SK-N-SH (cell line): ENCODE measurements at regions not wholly inside any gene's neighbourhood (a gene's known extent, or its start where the extent isn't known, plus 50 kb on each side); places are given as distances from the start of the nearest gene placed in this dataset.

ENCODE experiments used
- CTCF ChIA-PET: fragments of 300-600, 350-600 bp; formaldehyde crosslinking; extraction: SDS; loops from one replicate; lab custom pipeline; 2021; lab: Yijun Ruan, JAX
- POLR2A ChIA-PET: fragments of 350-600 bp; sonication (Branson Sonifier 250); formaldehyde crosslinking; extraction: SDS; loops from one replicate; lab custom pipeline; 2020; ENCODE audit warnings: antibody characterized with exemption, inconsistent platforms; lab: Yijun Ruan, JAX
- DNase-seq: peaks from one replicate; pipeline ENCODE4 v3.0.0; 2012
- H2AFZ ChIP-seq: fragments of 200-600 bp; sonication (generic); 2 replicates; pipeline ENCODE4 v1.8.1; 2016; ENCODE audit warnings: antibody characterized with exemption, mild to moderate bottlenecking, low read depth
- H3F3A ChIP-seq: fragments of 200-600 bp; sonication (generic); replicated peaks from 2 replicates; pipeline ENCODE3; 2016; ENCODE audit warnings: antibody characterized with exemption, mild to moderate bottlenecking; ENCODE audit not compliant: insufficient read depth
- H3K27ac ChIP-seq, 2 experiments: fragments of 200-500 bp in 1 of 2; fragments of 200-600 bp in 1 of 2; sonication (Bioruptor generic) in 1 of 2; sonication (generic), shearing (Covaris generic) in 1 of 2; 2 replicates each; pipeline versions ENCODE4 v1.5.1 to v1.6.1; 2014 to 2016; ENCODE audit warnings: low read depth in 2 of 2, inconsistent platforms in 1 of 2, low read length in 1 of 2, mild to moderate bottlenecking in 1 of 2, mixed read lengths in 1 of 2
- H3K27me3 ChIP-seq: fragments of 200-600 bp; sonication (generic), shearing (Covaris generic); 2 replicates; pipeline ENCODE4 v1.6.1; 2016; ENCODE audit warnings: mixed run types; ENCODE audit not compliant: insufficient read depth
- H3K36me3 ChIP-seq, 2 experiments: fragments of 200-500 bp in 1 of 2; fragments of 200-600 bp in 1 of 2; sonication (Bioruptor generic) in 1 of 2; sonication (generic) in 1 of 2; replicated peaks in 1 of 2; 2 replicates each; pipeline versions ENCODE3 to v1.5.1; 2014 to 2016; ENCODE audit warnings: low read length in 1 of 2, mild to moderate bottlenecking in 1 of 2; ENCODE audit not compliant: insufficient read depth in 2 of 2, control insufficient read depth in 1 of 2
- H3K4me1 ChIP-seq, 2 experiments: fragments of 200-500 bp in 1 of 2; fragments of 200-600 bp in 1 of 2; sonication (Bioruptor generic) in 1 of 2; sonication (generic), shearing (Covaris generic) in 1 of 2; 2 replicates each; pipeline versions ENCODE4 v1.5.1 to v1.6.1; 2014 to 2016; ENCODE audit warnings: low read depth in 1 of 2, low read length in 1 of 2, mixed run types in 1 of 2; ENCODE audit not compliant: insufficient read depth in 2 of 2, control insufficient read depth in 1 of 2
- H3K4me2 ChIP-seq: fragments of 200-600 bp; sonication (generic), shearing (Covaris generic); 2 replicates; pipeline ENCODE4 v1.6.1; 2017; ENCODE audit warnings: mixed run types
- H3K4me3 ChIP-seq, 2 experiments: fragments of 200-500 bp in 1 of 2; fragments of 200-600 bp in 1 of 2; sonication (Bioruptor generic) in 1 of 2; sonication (generic), shearing (Covaris generic) in 1 of 2; 2 replicates each; pipeline versions ENCODE4 v1.5.1 to v1.8.1; 2014 to 2016; ENCODE audit warnings: low read depth in 2 of 2, inconsistent platforms in 1 of 2, low read length in 1 of 2, mild to moderate bottlenecking in 1 of 2, mixed read lengths in 1 of 2, moderate library complexity in 1 of 2
- H3K79me2 ChIP-seq: fragments of 200-600 bp; sonication (generic); 2 replicates; pipeline ENCODE4 v1.8.1; 2017; ENCODE audit warnings: mild to moderate bottlenecking; ENCODE audit not compliant: insufficient read depth
- H3K9ac ChIP-seq: fragments of 200-600 bp; sonication (generic); 2 replicates; pipeline ENCODE4 v1.6.1; 2017; ENCODE audit warnings: mixed run types
- H3K9me2 ChIP-seq: fragments of 200-600 bp; sonication (generic); 2 replicates; pipeline ENCODE4 v1.6.1; 2017; ENCODE audit warnings: mixed run types
- H3K9me3 ChIP-seq: fragments of 200-600 bp; sonication (generic); 2 replicates; pipeline ENCODE4 v1.6.1; 2017; ENCODE audit warnings: mixed run types, mild to moderate bottlenecking, moderate library complexity
- H4K20me1 ChIP-seq: fragments of 200-600 bp; sonication (generic); 2 replicates; pipeline ENCODE4 v1.6.1; 2017; ENCODE audit warnings: mild to moderate bottlenecking, mixed run types; ENCODE audit not compliant: insufficient read depth
- CHD2 ChIP-seq: fragments of 150-350 bp; IDR thresholded peaks from 2 replicates; pipeline ENCODE4 v1.6.1; 2018; ENCODE audit warnings: low read length; ENCODE audit not compliant: partially characterized antibody
- EZH2phosphoT487 ChIP-seq: fragments of 200-600 bp; sonication (generic); IDR thresholded peaks from 2 replicates; pipeline ENCODE4 v1.6.1; 2017; ENCODE audit warnings: low read depth, mixed run types, mild to moderate bottlenecking, antibody characterized with exemption, moderate library complexity, borderline replicate concordance
- FOSL2 ChIP-seq: IDR thresholded peaks from 2 replicates; pipeline ENCODE4 v1.4.0; 2012; ENCODE audit warnings: low read depth, mild to moderate bottlenecking, moderate library complexity, borderline replicate concordance
- FOXJ3 ChIP-seq: sonication (generic); formaldehyde crosslinking; IDR thresholded peaks from 2 replicates; pipeline ENCODE4 v1.5.1; 2020; ENCODE audit warnings: mild to moderate bottlenecking, missing genetic modification reagents
- FOXM1 ChIP-seq: IDR thresholded peaks from 2 replicates; pipeline ENCODE4 v1.4.0; 2012; ENCODE audit warnings: low read depth, mild to moderate bottlenecking
- GABPA ChIP-seq: IDR thresholded peaks from 2 replicates; pipeline ENCODE4 v1.4.0; 2012; ENCODE audit warnings: low read depth, mild to moderate bottlenecking
- NFIC ChIP-seq: IDR thresholded peaks from 2 replicates; pipeline ENCODE4 v1.4.0; 2012; ENCODE audit warnings: borderline replicate concordance
- POLR2AphosphoS5 ChIP-seq: IDR thresholded peaks from 2 replicates; pipeline ENCODE4 v1.6.1; 2012; ENCODE audit warnings: low read depth, low read length
- TAF1 ChIP-seq: IDR thresholded peaks from 2 replicates; pipeline ENCODE4 v1.6.1; 2012; ENCODE audit warnings: low read depth, mild to moderate bottlenecking, low read length, moderate library complexity, borderline replicate concordance
- TEAD4 ChIP-seq: IDR thresholded peaks from 2 replicates; pipeline ENCODE4 v1.4.0; 2012; ENCODE audit warnings: mild to moderate bottlenecking, borderline replicate concordance; ENCODE audit not compliant: insufficient read depth
- WGBS: methylation state at CpG from one replicate; pipeline ENCODE4 v1.1.6; 2017; ENCODE audit warnings: low lambda C conversion rate; 5-methylcytosine and 5-hydroxymethylcytosine counted together
- TF ChIP-seq, protein P1 (sequence below): IDR thresholded peaks from 2 replicates; pipeline ENCODE4 v1.6.1; 2012; ENCODE audit warnings: mild to moderate bottlenecking, low read depth, low read length, moderate library complexity
- TF ChIP-seq, protein P2 (sequence below): fragments of 150-350 bp; IDR thresholded peaks from 2 replicates; pipeline ENCODE4 v1.6.1; 2017; ENCODE audit warnings: antibody characterized with exemption, low read length, low read depth, borderline replicate concordance
- TF ChIP-seq, protein P3 (sequence below): IDR thresholded peaks from 2 replicates; pipeline ENCODE4 v1.4.0; 2012; ENCODE audit warnings: low read depth, borderline replicate concordance
- TF ChIP-seq, protein P4 (sequence below): fragments of 200-600 bp; sonication (generic); IDR thresholded peaks from 2 replicates; pipeline ENCODE4 v1.6.1; 2017; ENCODE audit warnings: antibody characterized with exemption, mild to moderate bottlenecking, moderate library complexity
- TF ChIP-seq, protein P5 (sequence below): IDR thresholded peaks from 2 replicates; pipeline ENCODE4 v1.4.0; 2012; ENCODE audit warnings: low read depth
- TF ChIP-seq, protein P6 (sequence below): fragments of 150-350 bp; IDR thresholded peaks from 2 replicates; pipeline ENCODE4 v1.6.1; 2016; ENCODE audit warnings: mild to moderate bottlenecking, low read depth, low read length

- TF ChIP-seq, protein P1, sequence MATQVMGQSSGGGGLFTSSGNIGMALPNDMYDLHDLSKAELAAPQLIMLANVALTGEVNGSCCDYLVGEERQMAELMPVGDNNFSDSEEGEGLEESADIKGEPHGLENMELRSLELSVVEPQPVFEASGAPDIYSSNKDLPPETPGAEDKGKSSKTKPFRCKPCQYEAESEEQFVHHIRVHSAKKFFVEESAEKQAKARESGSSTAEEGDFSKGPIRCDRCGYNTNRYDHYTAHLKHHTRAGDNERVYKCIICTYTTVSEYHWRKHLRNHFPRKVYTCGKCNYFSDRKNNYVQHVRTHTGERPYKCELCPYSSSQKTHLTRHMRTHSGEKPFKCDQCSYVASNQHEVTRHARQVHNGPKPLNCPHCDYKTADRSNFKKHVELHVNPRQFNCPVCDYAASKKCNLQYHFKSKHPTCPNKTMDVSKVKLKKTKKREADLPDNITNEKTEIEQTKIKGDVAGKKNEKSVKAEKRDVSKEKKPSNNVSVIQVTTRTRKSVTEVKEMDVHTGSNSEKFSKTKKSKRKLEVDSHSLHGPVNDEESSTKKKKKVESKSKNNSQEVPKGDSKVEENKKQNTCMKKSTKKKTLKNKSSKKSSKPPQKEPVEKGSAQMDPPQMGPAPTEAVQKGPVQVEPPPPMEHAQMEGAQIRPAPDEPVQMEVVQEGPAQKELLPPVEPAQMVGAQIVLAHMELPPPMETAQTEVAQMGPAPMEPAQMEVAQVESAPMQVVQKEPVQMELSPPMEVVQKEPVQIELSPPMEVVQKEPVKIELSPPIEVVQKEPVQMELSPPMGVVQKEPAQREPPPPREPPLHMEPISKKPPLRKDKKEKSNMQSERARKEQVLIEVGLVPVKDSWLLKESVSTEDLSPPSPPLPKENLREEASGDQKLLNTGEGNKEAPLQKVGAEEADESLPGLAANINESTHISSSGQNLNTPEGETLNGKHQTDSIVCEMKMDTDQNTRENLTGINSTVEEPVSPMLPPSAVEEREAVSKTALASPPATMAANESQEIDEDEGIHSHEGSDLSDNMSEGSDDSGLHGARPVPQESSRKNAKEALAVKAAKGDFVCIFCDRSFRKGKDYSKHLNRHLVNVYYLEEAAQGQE, result no peak
- TF ChIP-seq POLR2AphosphoS5 (no peak), EZH2phosphoT487 (no peak), TEAD4 (no peak), FOXJ3 (CRISPR knock-in tag) (no peak), FOXM1 (no peak)
Measured at GRCh38 chr10:64081947-64082482, 560.8 kb downstream of the REEP3 start (continued).

GRCh38 chr10:64086083-64086767 lies 565.0 kb downstream of the REEP3 start:
- no peaks in the 10 kb centered on the region for H3K79me2 ChIP-seq
- no peaks in the 10 kb centered on the region for H3K4me1 ChIP-seq
- H3K4me2 ChIP-seq, result no peak overlapping the region
- ChIA-PET POLR2A (no interaction called here), CTCF (no interaction called here)
- DNase-seq, result no peak
- no peaks in the 10 kb centered on the region for H3K36me3 ChIP-seq
- H3K4me3 ChIP-seq, result no peak overlapping the region
- no peaks in the 10 kb centered on the region for H3K9me2 ChIP-seq
- H3F3A ChIP-seq, result no peaks in the 10 kb centered on the region
- WGBS, result 20% methylated on average over 1 of the region's 2 CpGs
- no peaks in the 10 kb centered on the region for H3K9me3 ChIP-seq
- H3K27ac ChIP-seq, result no peak overlapping the region
- no peaks in the 10 kb centered on the region for H4K20me1 ChIP-seq
- no peak overlapping the region for H2AFZ ChIP-seq
- H3K9ac ChIP-seq, result no peak overlapping the region
- TF ChIP-seq CHD2 (no peak), TAF1 (no peak), GABPA (no peak), TEAD4 (no peak), FOSL2 (no peak), NFIC (no peak), FOXM1 (no peak)
- TF ChIP-seq, protein P2, sequence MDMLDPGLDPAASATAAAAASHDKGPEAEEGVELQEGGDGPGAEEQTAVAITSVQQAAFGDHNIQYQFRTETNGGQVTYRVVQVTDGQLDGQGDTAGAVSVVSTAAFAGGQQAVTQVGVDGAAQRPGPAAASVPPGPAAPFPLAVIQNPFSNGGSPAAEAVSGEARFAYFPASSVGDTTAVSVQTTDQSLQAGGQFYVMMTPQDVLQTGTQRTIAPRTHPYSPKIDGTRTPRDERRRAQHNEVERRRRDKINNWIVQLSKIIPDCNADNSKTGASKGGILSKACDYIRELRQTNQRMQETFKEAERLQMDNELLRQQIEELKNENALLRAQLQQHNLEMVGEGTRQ, result no peak
- TF ChIP-seq, protein P3, sequence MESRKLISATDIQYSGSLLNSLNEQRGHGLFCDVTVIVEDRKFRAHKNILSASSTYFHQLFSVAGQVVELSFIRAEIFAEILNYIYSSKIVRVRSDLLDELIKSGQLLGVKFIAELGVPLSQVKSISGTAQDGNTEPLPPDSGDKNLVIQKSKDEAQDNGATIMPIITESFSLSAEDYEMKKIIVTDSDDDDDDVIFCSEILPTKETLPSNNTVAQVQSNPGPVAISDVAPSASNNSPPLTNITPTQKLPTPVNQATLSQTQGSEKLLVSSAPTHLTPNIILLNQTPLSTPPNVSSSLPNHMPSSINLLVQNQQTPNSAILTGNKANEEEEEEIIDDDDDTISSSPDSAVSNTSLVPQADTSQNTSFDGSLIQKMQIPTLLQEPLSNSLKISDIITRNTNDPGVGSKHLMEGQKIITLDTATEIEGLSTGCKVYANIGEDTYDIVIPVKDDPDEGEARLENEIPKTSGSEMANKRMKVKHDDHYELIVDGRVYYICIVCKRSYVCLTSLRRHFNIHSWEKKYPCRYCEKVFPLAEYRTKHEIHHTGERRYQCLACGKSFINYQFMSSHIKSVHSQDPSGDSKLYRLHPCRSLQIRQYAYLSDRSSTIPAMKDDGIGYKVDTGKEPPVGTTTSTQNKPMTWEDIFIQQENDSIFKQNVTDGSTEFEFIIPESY, result no peak
- TF ChIP-seq, protein P4, sequence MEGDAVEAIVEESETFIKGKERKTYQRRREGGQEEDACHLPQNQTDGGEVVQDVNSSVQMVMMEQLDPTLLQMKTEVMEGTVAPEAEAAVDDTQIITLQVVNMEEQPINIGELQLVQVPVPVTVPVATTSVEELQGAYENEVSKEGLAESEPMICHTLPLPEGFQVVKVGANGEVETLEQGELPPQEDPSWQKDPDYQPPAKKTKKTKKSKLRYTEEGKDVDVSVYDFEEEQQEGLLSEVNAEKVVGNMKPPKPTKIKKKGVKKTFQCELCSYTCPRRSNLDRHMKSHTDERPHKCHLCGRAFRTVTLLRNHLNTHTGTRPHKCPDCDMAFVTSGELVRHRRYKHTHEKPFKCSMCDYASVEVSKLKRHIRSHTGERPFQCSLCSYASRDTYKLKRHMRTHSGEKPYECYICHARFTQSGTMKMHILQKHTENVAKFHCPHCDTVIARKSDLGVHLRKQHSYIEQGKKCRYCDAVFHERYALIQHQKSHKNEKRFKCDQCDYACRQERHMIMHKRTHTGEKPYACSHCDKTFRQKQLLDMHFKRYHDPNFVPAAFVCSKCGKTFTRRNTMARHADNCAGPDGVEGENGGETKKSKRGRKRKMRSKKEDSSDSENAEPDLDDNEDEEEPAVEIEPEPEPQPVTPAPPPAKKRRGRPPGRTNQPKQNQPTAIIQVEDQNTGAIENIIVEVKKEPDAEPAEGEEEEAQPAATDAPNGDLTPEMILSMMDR, result no peak
- TF ChIP-seq, protein P5, sequence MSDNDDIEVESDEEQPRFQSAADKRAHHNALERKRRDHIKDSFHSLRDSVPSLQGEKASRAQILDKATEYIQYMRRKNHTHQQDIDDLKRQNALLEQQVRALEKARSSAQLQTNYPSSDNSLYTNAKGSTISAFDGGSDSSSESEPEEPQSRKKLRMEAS, result no peak
- TF ChIP-seq, protein P6, sequence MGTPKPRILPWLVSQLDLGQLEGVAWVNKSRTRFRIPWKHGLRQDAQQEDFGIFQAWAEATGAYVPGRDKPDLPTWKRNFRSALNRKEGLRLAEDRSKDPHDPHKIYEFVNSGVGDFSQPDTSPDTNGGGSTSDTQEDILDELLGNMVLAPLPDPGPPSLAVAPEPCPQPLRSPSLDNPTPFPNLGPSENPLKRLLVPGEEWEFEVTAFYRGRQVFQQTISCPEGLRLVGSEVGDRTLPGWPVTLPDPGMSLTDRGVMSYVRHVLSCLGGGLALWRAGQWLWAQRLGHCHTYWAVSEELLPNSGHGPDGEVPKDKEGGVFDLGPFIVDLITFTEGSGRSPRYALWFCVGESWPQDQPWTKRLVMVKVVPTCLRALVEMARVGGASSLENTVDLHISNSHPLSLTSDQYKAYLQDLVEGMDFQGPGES, result no peak
- TF ChIP-seq, all 33 proteins: peak for 0
- no peaks in the 10 kb centered on the region for H3K27me3 ChIP-seq
